ENCODE measurements at regions not wholly inside any gene's neighbourhood (a gene's known extent, or its start where the extent isn't known, plus 50 kb on each side); places are given as distances from the start of the nearest gene placed in this dataset.
"Not testable (repeated sequence)": the region's sequence is repeated elsewhere in the genome, so short reads cannot be mapped to it uniquely, and the experiment has no call there.

GRCh38 chr1:2851918-2852317, 50.4 kb upstream of the TTC34 start:
- TF ChIP-seq CTCF, POLR2A, POLR2AphosphoS5 (IDR thresholded peaks at IDR 0.05): not testable (repeated sequence)

Measured in breast epithelium (tissue), 3 donors.